D721Med (cell line): ENCODE measurements at regions not wholly inside any gene's neighbourhood (a gene's known extent, or its start where the extent isn't known, plus 50 kb on each side); places are given as distances from the start of the nearest gene placed in this dataset.
A peak's percentile ranks its signal among the peaks of the same experiment; 100 is the strongest.
"Not testable (repeated sequence)": the region's sequence is repeated elsewhere in the genome, so short reads cannot be mapped to it uniquely, and the experiment has no call there.

Experiments used
- DNase-seq: peaks from one replicate; pipeline ENCODE4 v3.0.0; 2011; ENCODE audit warnings: low spot score; ENCODE audit not compliant: insufficient read length
- FAIRE-seq: peaks from 2 replicates; lab custom pipeline; 2011; peaks lifted over from hg19 to GRCh38; lab: Jason Lieb, UNC
- CTCF ChIP-seq: IDR thresholded peaks from 2 replicates; pipeline ENCODE4 v1.5.1; 2012; ENCODE audit warnings: mild to moderate bottlenecking, control low read depth; ENCODE audit not compliant: insufficient read depth; ENCODE audit errors: missing control alignments

DNA sequence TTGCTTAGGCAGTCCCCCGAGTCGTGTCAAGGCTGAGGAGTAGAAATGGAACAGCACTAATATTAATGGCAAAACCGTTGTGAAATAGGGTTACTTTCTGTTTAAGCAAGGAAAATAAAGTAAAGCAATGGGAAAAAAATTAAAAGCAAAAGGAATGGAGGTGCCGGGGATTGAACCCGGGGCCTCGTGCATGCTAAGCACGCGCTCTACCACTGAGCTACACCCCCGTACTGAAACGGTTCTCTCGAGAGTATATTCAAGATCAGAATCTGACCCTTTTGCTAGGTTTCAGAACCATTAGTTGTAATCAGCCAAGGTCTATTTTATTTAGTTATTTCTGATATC is 85.5 kb downstream of the TRIM27 start:
- FAIRE-seq = no peak

DNA sequence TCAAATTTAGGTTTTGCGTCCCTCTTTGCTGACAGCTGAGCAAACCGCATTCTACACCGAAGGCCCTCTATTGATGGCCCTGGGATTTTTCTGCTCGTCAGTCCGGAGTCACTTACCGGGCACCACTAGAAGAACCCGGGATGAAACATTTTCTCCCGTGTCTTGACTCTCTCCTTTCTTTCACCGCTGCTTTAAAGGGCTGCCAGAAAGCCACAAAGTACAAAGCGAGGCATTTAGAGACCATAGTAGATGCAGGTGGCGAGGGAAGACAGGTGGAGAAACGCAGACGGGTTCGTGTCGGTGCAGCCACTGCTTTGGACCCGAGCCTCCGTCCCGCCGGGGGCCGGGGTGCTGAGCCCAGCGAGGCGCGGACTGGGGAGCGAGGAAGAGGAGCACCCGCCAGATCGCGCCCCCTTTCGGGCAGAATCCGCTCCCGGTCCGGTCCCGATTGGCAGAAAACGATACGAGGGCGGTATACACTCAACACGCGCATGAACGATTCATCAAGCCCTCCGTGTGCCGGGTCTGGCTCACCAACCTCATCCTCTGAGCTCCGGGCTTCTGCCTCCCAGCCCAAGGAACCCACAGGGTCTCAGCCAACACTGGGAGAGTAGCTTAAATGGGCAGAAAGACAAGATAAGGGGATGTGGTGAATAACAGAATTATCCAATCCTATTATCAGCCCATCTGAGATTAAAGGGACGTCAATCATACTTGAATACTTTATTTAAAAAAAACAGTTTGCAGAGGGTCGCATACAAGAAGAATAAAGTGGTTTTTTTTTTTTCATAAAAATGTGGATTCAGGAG is 84.9 kb downstream of the TRIM27 start:
- FAIRE-seq = no peak
- no peak for DNase-seq
- TF ChIP-seq CTCF = peak; percentile 54

More for the DNA sequence above, 85.5 kb downstream of the TRIM27 start:
- TF ChIP-seq CTCF = no peak
- DNase-seq = no peak

DNA sequence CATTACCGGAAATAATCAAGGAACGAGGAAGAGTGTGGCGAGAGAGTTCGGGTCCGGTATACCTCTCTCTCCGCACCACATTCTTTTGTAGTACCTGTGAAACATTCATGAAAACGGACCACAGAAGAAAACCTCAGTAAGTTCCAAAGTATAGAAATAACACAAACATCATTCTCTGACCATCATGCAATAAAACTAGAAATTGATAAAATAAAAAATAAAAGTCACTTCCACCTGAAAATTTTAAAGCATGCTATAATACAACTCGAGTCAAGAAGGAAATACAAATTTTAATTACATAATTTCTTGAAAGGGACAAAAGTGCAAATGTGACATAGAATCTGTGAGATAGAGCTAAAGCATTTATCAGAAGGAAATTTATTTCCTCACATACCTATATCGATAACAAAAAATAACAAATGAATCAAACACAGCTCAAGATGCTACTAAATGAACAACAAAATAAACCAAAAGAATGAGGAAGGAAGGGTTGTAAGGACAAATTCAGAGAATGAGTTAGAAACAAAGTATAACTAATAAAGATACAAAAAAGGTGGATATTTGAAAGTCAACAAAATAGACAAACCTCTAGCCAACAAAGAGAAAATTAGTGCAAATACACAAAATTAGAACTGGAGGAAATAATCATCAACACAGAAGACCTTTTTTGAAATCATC is 84.2 kb downstream of the TRIM27 start:
- FAIRE-seq (no peak), DNase-seq (no peak)
- TF ChIP-seq CTCF = no peak

DNA sequence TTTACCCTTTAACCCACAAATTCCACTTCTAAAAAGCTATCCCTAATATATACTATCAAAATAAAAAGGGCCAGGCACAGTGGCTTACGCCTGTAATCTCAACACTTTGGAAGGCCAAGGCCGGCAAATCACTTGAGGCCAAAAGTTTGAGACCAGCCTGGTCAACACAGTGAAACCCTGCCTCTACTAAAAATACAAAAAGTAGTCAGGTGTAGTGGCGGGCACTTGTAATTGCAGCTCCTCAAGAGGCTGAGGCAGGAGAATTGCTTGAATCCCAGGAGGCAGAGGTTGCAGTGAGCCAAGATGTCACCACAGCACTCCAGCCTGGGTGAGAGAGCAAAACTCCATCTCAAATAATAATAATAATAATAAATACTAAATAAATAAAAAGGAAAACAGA is 82.5 kb downstream of the TRIM27 start:
- no peak for TF ChIP-seq CTCF
- DNase-seq (no peak), FAIRE-seq (no peak)

GRCh38 chr6:28848756-28849155 is 75.0 kb downstream of the TRIM27 start:
- DNase-seq, FAIRE-seq: not testable (repeated sequence)
- TF ChIP-seq CTCF = peak; percentile 7
